ENCODE measurements at regions not wholly inside any gene's neighbourhood (a gene's known extent, or its start where the extent isn't known, plus 50 kb on each side); places are given as distances from the start of the nearest gene placed in this dataset.
"Not testable (repeated sequence)": the region's sequence is repeated elsewhere in the genome, so short reads cannot be mapped to it uniquely, and the experiment has no call there.

DNA sequence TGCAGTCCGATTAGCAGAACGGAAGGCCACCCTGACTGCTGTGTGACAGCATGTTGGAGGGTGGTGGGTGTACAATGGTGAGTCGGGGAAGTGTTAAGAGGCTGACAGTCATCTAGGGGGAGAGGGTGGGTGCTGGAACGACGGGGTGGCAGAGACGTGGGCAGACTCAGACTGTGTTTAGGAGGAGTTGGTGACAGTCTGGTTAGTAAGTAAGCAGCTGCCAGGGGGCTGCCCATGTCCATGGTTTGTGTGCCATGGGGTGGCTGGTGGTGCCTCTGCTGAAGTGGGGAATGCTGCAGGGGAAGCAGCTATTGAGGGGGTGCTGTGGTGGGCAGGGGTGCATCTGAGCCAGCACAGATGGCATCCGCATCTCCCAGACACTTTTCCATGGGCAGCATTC lies 51.3 kb upstream of the BOD1 start:
- no peak for DNase-seq

DNA sequence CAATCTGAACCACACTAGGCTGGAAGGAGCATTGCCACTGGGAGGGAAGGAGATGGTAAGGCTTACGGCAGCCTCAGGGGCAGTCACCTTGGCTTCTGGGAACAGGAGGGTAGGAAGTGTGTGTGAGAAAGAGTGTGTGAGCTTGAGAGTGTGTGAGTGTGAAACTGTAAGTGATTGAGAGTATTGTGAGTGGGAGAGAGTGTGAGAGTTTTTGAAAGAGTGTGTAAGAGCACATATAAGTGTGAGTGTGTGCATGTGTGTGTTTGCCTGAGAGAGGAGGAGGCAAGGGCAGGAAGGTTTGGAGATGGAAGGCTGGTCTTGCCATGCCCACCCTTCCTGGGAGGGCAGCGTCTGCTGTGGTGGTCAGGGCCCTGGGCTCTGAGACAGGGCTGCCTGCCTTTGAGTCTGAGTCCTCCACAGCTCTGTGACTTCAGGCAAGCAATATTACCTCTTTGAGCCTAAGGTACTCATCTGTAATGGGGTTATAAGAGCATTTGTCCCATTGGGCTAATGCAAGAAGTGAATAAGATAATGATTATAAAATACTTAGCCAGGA lies 51.9 kb upstream of the BOD1 start:
- no peak for DNase-seq

DNA sequence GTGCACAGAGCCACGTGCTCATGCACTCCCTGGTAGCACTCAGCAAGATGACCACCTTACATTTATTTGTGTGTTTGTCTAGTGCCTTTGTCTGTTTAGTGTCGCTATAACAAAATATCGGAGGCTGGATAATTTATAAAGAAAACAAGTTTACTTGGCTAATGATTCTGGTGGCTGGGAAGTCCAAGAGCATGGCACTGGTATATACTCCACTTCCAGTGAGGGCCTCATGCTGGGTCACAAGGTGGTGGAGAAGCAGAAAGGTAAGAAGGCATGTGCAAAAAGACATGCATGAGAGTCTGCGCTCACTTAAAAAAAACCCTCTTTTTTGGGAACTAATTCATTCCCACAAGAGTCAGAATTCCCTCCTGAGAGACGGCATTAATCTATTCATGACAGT lies 52.5 kb upstream of the BOD1 start:
- no peak for DNase-seq

DNA sequence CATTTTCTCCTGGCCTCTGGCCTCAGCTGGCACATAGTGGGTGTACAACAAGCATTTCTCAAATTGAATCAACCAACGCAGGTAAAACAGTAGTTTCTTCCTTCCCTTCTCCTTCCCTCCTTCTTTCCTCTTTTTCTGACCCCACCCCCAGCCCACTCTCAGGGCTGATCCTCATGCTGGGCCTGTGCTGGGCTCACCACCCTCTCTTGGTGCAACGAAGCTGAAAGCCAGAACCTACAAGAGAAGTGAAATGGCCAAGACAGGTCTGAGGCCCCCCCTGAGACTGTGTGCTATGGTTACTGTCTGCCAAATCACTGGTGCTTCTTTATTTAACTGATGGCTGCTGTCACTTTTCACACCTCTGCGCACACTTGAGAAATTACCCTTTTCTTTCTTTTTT lies 53.0 kb upstream of the BOD1 start:
- no peak for DNase-seq

DNA sequence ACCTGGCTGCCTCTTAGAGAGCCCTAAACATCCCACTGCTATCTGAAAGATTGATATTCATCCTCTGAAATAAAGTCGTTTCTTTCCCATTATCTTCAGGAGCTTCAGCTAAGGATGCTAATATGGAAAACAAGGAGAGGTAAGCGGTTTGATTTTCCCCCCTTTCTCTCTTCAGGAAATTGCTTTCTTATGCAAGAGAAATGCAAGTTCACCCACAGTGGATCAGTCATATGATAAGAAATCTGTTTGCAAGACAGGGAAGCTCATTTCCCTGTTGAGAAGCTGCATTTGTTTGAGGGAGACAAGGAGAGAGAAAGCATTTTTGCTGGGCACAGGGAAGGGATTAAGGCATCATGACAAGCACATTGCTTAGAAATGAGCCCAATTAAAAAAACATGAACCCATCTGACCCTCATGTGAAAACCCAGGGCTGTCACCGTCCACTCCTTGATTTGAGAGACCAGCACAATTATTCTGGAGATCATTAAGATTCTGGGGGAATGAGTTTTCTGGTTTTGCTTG lies 53.7 kb upstream of the BOD1 start:
- peak; percentile 5 for DNase-seq

DNA sequence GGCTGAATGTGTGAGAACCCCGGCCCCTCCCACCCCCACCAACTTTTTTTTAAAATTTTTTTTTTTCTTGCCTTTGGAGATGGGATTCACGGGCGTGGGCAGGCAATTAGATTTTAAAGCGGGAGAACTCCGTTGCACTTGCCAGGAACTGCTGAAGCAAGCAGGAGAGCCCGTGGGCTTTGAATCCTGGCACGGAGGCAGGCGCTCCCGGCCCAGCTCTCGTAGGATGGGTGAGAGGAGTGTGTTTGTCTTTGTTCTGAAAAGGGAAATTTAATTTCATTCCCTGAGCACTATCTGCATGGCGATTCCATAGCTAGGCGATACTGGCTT lies 54.3 kb upstream of the BOD1 start:
- DNase-seq, result no peak

DNA sequence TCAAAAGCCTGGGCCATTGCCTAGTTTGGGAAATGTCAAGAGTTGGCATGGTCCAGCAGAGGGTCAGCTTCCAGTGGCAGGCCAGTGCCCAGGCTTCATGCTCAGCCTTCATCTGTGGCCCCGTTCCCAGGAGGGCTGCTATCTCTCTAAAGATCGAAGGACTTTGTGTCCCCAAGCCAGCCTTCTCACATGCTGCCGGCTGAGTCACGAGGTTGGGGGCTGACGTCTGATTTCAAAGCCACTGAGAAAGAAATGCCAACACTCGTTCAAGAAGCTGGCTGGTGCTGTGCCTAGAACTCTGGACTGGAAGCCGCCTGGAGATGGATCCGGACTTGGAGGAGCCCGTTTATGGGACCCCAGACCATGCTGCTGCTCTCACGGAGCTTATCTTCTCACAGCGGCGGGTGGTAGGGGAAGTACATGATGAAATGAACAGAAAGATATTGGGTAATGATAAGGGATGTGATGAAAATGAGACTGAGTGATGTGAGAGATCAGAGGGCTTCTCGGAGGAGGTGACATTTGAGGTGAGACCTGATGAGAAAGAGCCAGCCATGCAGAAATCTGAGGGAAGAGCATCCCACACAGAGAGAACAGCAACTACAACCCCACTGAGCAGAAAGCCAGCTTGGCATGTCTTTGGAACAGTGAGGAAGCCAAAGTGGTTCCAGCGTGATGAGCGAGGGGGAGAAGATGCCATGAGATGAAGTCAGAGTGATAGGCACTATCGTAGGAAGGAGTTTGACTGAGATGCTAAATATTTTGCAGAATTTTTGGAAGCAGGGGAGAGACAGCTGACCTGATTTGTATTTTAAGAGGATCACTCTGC lies 54.9 kb upstream of the BOD1 start:
- DNase-seq, result no peak

DNA sequence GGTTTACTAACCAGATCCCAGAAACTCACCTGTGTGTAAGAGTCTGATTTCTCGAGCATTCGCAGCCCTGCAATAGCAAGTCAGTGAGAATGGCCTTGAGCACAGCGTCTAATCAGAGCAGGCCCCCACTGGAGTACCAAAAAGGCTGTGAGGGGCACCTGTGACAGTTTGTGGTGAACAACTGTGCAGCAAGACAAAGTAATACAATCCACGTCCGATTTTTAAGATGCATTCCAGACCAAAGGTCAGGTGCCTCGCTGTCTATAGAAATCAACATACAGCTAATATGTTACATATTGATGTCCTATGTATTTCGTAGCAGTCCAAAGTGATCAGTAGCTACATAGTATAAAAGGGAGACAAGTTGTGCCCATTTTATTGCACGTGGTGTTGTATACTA lies 55.7 kb upstream of the BOD1 start:
- no peak for DNase-seq

DNA sequence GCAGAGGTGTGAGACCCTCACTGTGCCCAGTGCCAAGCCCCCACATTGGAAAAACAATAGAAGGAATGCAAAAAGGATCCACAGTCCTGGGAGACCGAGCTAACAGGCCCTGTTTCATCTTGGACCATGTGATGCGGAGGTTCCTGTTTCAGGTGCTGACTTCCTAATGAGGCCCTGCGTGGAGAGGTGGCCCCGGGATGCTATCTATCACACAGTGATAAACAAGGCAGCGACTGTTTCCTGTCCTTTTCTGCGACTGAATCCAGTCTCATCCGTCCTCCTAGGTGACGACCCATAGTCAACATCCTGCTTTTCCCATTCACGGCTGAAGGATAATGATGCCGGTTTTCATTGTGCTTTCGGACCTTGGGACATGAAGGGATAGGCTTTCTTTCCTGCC lies 56.4 kb upstream of the BOD1 start:
- no peak for DNase-seq

DNA sequence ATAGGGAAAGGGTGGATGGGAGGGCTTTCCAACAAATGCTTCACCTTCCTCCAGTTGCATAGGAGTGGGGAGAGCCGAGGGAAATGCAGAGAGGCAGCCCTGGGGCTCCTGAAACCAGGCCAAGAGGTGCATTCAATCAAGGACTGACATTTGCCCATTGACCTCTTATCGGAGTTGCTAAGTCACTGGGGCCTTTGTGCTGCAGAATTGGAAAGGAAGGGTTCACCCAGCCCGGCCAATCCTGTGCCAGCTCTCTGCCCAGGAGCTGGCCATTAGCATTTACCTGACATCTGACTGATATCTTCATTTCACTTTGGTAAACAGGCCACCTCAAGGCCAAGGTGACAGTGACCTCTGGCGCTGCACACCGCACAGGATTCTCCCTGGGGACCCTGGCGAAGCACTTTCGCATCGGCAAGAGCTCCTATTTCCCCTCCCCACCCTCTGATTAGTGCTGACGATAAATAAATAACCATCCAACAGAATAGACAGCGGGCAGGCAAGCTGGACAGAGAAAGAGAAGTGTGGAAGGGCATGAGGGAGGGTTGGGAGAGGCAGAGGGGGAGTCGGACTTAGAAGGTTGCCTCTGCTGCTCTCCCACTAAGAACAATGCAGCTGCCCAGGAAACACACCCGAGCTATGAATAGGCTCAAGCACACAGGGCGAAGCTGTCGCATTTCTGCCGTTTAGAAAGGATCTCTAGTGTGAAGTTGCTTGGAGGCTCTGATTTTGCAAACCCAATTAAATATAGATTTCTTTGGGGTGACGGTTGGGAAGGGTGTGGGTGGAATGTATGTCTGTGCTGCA lies 57.0 kb upstream of the BOD1 start:
- DNase-seq, result no peak

DNA sequence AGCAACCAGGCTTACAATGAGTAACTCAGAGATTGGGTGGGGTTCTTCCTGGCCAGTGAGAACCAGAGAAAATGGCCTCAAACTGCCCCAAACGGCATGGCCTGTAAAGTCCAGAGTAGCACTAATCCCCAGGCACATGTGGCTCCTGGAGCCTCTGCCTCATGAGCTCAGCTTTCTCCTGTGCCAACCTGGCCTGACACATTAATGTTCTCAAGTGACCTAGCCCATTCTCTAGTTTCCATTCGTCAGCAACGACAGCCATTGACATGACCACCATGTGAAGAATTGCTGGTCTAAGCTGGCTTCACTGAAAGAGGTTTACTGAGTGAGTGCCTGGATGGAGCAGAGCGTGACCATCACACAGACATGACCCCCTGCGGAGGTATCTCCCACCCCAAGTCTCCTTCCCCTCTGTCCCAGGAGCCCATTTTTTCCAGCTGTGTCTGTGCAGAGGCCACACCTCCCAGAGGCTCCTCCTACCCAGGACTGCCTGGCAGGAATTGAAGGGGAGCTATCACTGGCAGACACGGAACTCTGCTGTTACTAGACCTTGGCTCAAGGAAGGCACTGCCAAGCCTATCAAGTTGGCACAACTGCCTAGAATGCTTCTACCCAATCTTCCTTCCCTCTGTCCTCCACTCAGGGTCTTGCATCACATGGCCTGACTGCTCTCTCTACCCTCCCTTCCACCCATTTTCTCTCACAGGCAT lies 59.0 kb upstream of the BOD1 start:
- no peak for DNase-seq

DNA sequence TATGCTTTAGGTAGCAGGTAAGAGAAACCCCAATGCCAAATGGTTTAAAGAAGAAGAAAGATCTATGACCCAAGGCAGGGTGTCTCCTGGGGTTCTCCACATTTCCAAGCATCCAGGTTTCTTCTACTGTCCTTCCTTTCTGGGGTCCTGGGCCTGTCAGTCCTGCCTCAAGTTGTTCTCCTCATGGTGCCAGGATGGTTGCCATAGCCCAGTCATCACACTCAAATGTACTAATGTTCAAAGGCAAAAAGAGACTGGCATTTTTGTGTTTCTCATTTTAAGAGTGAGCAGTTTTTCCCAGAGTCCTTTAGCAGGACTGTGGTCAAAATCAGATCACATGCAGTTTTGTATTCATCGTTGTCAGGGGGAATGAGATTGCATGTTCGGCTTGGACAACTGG lies 59.9 kb upstream of the BOD1 start:
- no peak for DNase-seq

DNA sequence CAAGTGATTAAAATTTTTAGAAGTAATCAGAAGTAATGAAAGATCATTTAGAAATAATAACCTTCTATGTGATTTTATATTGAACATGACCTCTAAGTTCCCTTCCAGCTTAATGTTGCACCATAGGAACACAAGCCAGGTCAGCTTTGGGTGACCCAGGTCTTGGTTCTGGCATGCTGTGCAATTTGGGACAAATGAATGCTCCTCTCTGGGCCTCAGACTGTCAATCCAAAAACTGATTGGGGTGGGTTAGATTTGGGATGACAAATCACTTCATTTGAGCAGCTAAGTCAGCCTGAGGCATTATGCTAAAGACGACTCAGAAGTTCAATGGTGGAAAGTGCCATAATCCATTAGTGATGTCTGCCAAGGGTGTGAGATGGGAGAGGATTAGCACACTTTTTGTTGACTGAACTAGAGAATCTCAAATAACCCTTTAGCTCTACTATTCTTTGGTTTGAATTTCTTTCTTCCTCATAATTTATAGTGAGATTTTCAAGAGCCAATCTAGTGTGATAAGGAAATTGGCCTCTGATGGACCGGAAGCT lies 60.7 kb upstream of the BOD1 start:
- no peak for DNase-seq

DNA sequence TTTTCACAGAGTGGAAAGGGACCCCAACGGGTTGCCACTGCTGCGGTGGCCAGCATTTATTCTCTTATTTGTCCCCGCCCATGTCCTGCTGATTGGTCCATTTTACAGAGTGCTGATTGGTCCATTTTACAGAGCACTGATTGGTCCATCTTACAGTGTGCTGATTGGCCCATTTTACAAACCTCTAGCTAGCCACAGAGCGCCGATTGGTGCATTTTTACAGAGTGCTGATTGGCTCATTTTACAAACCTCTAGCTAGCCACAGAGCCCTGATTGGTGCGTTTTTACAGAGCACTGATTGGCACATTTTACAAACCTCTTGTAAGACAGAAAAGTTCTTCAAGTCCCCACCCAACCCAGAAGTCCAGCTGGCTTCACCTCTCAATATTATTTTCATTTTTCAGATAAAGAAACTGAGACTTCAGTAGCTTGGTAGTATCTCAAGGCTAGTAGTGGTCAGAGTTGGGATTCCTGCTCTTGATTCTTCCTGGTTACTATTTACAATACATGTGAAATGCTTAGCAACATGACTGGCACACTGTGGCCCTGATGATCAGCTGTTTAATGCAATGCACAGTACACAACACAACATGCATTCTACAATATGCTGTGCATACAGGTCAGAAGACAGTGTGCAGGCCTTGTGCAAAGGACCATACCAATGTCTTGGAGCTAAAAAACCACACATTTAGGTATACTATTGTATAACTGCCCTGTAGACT lies 63.6 kb upstream of the BOD1 start:
- no peak for DNase-seq

DNA sequence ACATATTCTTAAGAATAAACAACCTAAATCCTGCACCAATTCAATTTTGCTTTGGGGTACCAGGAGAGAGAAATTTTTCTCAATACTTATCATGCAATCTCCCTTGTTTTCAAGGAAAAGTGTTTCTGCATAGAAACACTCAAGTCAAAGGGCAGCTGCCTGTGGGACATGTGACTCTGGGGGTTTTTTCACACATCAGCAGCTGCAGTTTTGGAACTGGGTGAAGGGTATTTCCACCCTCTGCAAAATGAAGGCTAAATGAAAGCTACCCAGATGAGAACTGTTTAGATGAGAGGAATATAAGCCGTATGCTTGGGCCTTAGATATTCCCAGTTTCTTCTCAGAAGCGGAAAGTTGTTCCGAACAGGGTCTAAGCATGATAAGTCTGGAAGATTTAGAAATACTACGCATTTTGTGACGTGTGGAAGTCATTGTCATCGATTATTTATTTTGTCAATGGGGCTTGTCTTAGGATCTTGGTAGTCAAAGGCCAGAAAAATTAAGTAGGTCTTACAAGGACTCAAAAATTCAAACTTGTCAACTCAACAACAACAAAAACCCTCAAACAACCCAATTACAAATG lies 64.3 kb upstream of the BOD1 start:
- DNase-seq, result no peak

DNA sequence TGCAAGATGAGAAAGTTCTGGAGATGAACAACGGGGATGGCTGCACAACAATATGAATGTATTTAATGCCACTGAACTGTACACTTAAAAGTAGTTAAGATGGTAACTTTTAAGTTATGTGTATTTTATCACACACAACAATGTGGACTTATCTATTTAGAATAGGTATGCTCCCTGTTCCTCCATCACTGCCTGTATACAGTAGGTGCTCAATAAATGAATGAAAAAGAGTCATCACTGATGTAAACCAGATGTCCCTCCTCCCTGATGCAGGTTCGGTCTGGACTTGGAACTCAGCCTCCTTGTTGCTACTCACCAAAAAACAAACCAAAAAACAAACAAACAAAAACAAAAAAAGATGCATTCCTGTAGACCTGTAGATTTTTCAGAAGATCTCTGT lies 65.9 kb upstream of the BOD1 start:
- DNase-seq, result no peak

DNA sequence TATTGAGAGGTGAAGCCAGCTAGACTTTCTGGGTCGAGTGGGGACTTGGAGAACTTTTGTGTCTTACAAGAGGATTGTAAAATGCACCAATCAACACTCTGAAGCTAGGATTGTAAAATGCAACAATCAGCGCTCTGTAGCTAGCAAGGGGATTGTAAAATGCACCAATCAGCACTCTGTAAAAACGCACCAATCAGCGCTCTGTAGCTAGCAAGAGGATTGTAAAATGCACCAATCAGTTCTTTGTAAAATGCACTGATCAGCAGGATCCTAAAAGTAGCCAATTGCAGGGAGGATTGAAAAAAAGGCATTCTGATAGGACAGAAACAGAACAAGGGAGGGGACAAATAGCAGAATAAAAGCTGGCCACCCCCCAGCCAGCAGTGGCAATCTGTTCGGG lies 68.1 kb upstream of the BOD1 start:
- not testable (repeated sequence) for DNase-seq

DNA sequence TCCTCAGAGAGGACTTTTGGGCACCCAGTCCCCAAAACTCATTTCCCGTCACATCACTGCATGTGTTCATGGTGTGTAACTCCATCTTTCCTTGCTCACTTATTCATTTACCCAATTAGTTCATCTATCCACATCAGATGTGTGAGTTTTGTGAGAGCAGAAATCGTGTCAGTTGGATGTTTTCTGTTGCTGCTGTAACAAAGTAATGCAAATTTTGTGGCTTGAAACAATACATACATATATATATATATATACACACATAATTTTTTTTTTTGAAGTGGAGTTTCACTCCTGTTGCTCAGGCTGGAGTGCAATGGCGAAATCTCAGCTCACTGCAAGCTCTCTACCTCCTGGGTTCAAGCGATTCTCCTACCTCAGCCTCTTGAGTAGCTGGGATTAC lies 70.5 kb upstream of the BOD1 start:
- DNase-seq, result no peak

DNA sequence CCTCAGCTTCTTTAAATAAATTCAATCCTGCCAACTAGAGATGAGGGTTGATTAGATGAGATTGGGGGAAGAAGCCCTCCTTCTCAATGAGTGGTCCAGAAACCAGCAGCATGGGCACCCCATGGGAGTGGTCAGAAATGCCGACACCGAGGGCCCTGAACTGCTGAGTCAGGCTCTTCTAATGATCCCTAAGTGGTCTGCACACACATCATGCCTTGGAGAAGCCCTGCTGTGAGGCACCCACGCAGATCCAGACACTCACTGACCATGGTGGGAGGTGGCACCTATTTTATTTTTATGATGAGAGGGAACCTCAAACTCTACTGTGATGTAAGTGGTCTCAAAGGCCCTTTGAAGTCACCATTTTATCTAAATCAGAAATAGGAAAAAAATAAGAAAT lies 72.3 kb upstream of the BOD1 start:
- no peak for DNase-seq

DNA sequence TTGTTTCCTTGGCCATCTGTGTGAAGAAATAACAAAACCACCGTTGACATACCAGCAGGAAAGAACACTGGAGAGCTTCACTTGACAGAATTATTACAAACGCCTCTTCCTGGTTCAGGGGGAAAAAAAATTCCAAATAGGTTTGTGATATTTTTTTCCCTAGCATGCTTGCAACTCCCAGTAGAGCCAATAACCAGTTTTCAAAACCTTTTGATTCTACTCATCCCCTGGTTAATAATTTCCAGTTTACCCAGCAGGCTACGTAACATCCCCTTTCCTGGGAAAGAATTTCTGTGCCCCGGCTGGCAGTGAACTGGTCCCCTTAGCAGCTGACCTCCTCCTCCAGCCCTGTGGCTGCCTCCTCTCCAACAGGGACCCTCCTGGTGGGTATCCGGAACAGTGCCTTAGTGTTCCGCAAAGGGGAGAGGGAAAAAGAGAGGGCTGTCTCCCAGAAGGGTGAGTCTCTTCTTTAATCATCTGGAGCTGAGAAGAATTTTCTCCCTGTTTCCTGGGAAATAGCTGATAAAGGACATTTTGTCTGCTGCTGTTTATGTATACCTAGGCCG lies 72.8 kb upstream of the BOD1 start:
- DNase-seq, result no peak

DNA sequence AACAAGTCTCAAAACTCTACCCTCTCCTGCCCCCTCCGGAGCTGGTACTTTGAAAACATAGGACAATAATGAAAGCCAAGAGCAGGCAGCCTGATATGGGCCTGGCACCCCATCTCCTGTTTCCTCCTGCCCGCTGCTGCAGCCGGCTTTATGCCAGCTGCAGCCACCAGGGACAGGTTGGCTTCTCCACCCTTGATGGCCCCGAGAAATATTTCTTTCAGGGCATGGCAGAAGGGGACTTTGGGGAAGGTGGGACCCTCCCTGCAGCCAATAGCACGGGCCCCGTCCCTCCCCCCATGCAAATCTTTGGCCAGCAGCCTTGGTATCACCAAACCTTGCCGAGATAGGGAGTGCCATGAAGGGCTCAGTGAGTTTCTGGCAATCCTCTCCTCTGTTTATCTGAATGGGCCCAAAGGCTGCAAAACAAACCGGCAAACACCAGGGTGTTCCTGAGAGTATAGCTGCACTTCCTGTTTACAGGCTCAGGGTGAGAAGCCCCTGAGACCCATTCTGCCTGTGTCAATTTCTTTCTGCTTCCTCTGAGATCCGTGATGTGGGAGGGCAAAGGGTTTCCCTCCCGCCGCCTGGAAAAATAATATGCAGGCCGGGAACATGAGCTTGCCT lies 73.4 kb upstream of the BOD1 start:
- no peak for DNase-seq

All from fibroblast of skin of back (primary cell).